Activated CD8-positive, alpha-beta memory T cell treated with anti-CD3 and anti-CD28 coated beads for 36 hours (primary cell): ENCODE measurements at regions not wholly inside any gene's neighbourhood (a gene's known extent, or its start where the extent isn't known, plus 50 kb on each side); places are given as distances from the start of the nearest gene placed in this dataset.

Source experiments
- CTCF ChIA-PET: fragments of 350-600 bp; sonication (Branson Sonifier 250); formaldehyde crosslinking; loops from one replicate; lab custom pipeline; 2021; ENCODE audit warnings: antibody characterized with exemption; lab: Charles Lee
- POLR2A ChIA-PET: fragments of 350-600 bp; sonication (Branson Sonifier 250); formaldehyde crosslinking; loops from one replicate; lab custom pipeline; 2021; ENCODE audit warnings: antibody characterized with exemption; lab: Charles Lee

DNA sequence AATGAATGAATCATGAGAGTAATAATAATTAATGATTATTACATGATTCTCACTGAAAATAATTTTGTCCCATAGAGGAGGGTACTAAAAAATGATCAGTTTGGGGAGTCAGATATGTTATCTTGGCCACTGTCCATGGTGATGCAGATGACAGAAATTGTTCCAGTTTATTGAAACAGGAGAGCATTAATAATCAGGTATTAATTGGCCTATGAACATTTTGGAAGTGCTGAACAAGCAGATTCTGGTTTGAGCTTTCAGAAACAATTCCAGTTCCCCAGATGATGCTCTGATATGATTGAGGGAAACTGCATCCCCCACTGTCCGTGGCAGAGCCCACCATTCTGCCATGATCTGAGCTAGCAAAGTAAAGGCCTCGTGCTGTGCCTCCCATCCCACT, 345.2 kb downstream of the ZSWIM6 start:
- POLR2A ChIA-PET, result no interaction called here

DNA sequence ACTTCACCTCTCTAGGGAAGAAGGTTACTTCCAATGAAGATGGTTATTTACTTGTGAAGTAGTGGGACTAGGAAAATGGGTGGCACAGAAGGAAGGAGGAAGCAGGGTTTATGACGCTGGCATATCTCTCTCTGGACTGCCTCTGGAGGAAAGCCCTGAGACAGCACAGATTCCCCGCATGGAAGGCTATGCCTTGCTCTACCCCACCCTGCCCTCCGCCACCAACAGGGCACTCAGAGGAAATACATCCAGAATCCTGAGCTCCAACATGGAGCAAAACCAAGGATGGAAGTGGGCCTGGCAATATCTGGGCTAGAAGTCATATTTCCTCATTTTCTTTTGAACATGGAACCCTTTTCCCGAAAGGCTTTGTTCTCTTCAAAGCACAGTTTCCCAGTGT, 346.9 kb downstream of the ZSWIM6 start:
- ChIA-PET POLR2A (no interaction called here), CTCF (no interaction called here)

More for the DNA sequence above, 345.2 kb downstream of the ZSWIM6 start:
- CTCF ChIA-PET, result no interaction called here

DNA sequence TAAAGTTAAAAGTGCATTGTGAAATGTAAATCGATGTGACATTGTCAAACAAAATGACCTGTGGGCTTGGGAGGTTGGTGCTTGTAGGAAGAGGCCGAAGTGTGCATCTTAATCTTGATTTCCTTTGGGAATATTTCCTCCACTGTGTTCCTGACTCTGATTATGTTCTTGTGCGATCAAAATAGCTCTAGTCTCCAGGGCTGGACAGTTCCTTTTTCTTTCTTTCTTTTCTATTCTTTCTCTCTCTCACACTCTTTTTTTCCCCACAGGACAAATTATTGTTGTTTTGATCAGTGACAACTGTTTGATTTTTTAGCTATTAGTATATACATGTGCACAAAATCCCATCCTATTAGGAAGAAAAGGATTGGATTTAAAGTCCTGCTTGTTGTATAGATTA, 347.5 kb downstream of the ZSWIM6 start:
- CTCF ChIA-PET, result no interaction called here
- POLR2A ChIA-PET, result no interaction called here

DNA sequence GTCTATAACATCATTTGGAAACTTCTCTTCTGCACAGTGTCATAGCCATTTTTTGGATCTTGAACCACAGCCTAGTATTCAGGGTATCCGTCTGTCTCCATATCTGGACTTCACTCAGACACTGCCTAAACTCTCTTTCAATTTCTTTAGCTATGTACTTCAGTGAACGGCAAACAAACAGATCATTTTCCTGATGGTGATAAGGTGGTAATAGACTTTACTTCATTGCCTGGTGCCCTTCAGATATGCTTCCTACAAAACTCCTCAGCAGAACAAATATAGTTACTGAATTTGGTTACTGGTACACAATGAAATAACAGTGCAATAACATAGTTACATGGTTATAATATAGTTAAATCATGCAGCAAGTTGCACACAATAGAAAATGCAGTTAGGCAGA, 348.2 kb downstream of the ZSWIM6 start:
- CTCF ChIA-PET, result no interaction called here
- POLR2A ChIA-PET, result no interaction called here

GRCh38 chr5:61683148-61683547, 351.1 kb downstream of the ZSWIM6 start:
- ChIA-PET CTCF (no interaction called here), POLR2A (no interaction called here)

GRCh38 chr5:61683926-61684325, 351.9 kb downstream of the ZSWIM6 start:
- CTCF ChIA-PET, result no interaction called here
- POLR2A ChIA-PET, result no interaction called here

- ChIA-PET CTCF (no interaction called here), POLR2A (no interaction called here)
Measured at GRCh38 chr5:61686491-61687257, 354.6 kb downstream of the ZSWIM6 start.

- ChIA-PET POLR2A (no interaction called here), CTCF (no interaction called here)
Measured at GRCh38 chr5:61687371-61687770, 355.3 kb downstream of the ZSWIM6 start.

GRCh38 chr5:61689153-61689846, 357.2 kb downstream of the ZSWIM6 start:
- POLR2A ChIA-PET, result no interaction called here

DNA sequence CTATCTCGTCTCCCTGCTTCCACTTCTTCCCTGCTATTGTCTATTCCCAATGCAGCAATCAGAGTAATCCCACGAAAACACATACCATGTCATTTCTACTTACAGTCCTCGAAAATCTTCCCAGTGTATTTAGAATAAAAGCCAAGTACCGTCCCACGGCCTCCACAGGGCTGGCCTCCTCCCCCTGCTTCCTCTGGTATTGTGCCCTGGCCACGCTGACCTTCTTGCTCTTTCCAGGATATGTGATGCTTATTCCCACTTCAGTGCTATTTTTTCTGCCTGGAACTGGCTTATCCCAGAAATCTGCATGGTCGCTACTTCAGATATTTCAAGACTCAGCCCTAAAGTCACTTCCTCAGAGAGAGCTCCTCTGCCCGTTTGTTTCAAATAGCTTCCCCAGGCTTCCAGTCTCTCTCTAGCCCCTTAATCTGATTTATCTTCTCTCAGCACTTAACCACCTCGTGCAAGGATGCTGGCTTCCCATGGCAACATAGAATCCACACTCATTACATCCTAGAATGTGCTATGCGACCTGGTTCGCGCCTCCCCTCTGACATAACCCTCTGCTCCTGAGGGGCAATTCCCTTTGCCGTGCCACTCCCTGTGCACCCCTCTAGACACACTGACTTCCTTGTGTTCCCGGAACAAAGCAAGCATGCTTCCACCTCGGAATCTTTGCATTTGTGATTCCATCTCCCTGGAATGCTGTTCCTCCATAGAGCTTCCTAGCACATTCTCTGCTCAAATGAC, 365.9 kb downstream of the ZSWIM6 start:
- POLR2A ChIA-PET, result no interaction called here
- CTCF ChIA-PET, result no interaction called here

More at GRCh38 chr5:61689153-61689846, 357.2 kb downstream of the ZSWIM6 start:
- CTCF ChIA-PET, result no interaction called here

DNA sequence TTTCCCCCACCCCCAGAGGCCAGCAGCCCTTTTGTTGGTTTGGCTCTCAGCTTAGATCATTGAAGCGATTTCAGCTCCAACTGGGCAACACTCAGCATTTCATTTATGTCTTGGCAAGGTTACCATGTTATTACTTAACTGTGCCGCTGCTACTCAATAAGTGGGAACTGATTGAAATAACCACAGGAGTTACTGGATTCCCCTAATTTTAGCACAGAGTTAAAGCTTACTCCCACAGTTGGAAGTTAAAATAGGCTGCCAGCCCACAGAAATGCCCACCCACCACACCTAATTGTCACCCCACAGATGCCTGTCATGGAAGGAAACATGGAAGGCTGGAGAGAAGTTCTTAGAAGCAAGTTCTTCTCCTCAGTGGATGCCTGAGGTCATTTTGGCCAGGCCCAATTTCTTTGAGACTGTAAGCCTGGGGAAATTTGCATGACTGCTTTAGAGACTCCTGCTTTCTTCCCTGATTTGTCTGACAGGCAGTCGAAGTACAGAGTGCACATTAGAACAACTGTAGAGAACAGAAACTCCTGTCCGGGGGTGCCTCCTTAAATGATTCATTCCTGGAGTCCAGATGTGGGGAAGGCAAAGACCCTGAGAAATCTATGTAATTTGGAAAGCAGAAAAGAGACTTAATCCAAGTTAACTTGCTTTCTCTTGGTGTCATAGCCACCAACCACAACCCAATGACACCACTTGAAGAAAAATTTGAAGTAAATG, 370.0 kb downstream of the ZSWIM6 start:
- ChIA-PET CTCF (interaction anchor here (0.6 kb wide), 1 partner anchor 523 kb away, joined by 3 read pairs; no protein-coding TSS in a partner anchor), POLR2A (no interaction called here)

DNA sequence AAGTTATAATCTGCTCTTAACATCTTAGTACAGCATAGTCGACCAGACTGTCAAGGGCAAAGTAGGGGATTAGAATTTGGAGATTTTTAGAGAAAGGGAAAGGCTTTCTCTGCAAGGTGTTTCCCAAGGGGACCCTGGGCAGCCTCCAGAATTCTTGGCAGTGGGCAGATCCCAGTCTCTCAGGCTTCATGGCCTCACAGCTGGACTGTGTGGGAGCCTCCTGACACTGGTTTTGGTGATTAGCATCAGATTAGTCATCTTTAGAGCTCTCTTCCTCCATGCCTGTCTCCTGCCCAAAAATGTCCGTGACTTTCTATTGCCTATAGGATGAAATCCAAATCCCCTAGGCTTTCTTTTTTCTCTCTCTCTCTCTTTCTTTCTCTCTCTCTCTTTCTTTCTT, 370.7 kb downstream of the ZSWIM6 start:
- POLR2A ChIA-PET, result no interaction called here
- CTCF ChIA-PET, result no interaction called here

- ChIA-PET CTCF (no interaction called here), POLR2A (no interaction called here)
Measured at GRCh38 chr5:61704289-61704688, 372.2 kb downstream of the ZSWIM6 start.

- ChIA-PET CTCF (no interaction called here), POLR2A (no interaction called here)
Measured at GRCh38 chr5:61706751-61707150, 374.7 kb downstream of the ZSWIM6 start.

DNA sequence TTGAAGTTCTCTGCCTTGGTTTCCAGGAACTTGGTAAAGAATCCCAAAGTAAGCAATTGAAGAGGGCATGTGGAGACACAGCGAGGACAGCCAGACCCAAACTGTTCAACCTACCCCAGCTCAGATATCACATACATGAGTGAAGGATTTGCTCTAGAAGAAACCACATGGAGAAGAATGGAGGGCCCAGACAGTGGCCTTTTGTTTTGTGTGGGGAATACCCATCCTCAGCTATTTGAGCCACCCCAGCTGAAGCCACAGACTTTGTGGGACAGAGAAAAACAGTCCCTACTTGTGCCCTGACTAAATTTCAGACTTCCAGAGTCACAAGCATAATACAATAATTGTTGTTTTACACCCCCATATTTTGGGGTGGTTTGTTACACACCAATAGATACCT, 387.1 kb downstream of the ZSWIM6 start:
- CTCF ChIA-PET, result no interaction called here

DNA sequence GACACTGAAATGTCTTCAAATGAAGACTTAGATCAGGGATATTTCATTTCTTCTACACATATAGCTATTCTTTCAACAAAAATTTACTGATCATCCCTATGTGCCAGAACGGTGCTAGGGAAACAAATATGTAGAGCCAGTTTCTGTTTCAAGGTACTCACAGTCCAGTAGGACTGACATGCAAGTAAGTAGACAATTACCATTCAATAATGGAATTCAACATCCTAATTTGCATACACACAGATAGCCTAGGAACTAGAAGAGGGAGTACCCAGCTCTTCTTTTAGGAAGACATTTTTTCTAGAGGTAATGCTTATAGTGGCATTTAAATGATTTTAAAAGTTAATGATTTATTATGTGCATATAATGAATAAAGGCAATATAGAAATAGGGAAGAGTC, 388.8 kb downstream of the ZSWIM6 start:
- CTCF ChIA-PET, result no interaction called here
- POLR2A ChIA-PET, result no interaction called here

More for the DNA sequence above, 387.1 kb downstream of the ZSWIM6 start:
- POLR2A ChIA-PET, result no interaction called here

- ChIA-PET POLR2A (no interaction called here), CTCF (no interaction called here)
Measured at GRCh38 chr5:61724102-61724501, 392.0 kb downstream of the ZSWIM6 start.

GRCh38 chr5:61728287-61728686, 396.2 kb downstream of the ZSWIM6 start:
- CTCF ChIA-PET, result no interaction called here
- POLR2A ChIA-PET, result no interaction called here

- ChIA-PET POLR2A (no interaction called here), CTCF (no interaction called here)
Measured at GRCh38 chr5:61730866-61731265, 398.8 kb downstream of the ZSWIM6 start.
